OCI-LY7 (cell line): ENCODE measurements at regions not wholly inside any gene's neighbourhood (a gene's known extent, or its start where the extent isn't known, plus 50 kb on each side); places are given as distances from the start of the nearest gene placed in this dataset.

Source experiments
- BruUV-seq: library from RNA; stranded (reverse); fragments of 400-500 nt; replicated peaks from 2 replicates; lab custom pipeline; 2021; lab: Mats Ljungman, UMichigan
- CTCF ChIA-PET: fragments of 300-600 bp; sonication (Branson Sonifier 250); formaldehyde crosslinking; loops from one replicate; lab custom pipeline; 2022; ENCODE audit warnings: antibody characterized with exemption; ENCODE audit not compliant: unreplicated experiment; lab: Charles Lee
- POLR2A ChIA-PET: fragments of 300-600 bp; sonication (Branson Sonifier 250); formaldehyde crosslinking; loops from one replicate; lab custom pipeline; 2022; ENCODE audit warnings: antibody characterized with exemption; lab: Charles Lee
- DNase-seq: peaks from one replicate; pipeline ENCODE4 v3.0.0-alpha.2; 2015; ENCODE audit warnings: low spot score
- H2AFZ ChIP-seq: fragments of 200-600 bp; sonication (generic), shearing (Covaris generic); 2 replicates; pipeline ENCODE4 v1.6.1; 2014; ENCODE audit warnings: mild to moderate bottlenecking, antibody characterized with exemption, low read length, moderate library complexity
- H3K27ac ChIP-seq: fragments of 200-600 bp; sonication (generic); 2 replicates; pipeline ENCODE4 v1.5.1; 2014; ENCODE audit warnings: mixed run types, low read depth, mild to moderate bottlenecking, moderate library complexity, low read length, inconsistent platforms; ENCODE audit not compliant: poor library complexity, severe bottlenecking
- H3K36me3 ChIP-seq: fragments of 200-600 bp; sonication (generic); 2 replicates; pipeline ENCODE4 v1.6.1; 2014; ENCODE audit warnings: mild to moderate bottlenecking, antibody characterized with exemption, low read length, moderate library complexity, mixed read lengths; ENCODE audit not compliant: insufficient read depth
- H3K4me1 ChIP-seq: fragments of 200-600 bp; sonication (generic); 2 replicates; pipeline ENCODE4 v1.5.1; 2014; ENCODE audit warnings: mild to moderate bottlenecking, low read length; ENCODE audit not compliant: insufficient read depth, poor library complexity, severe bottlenecking
- H3K4me2 ChIP-seq: fragments of 200-600 bp; sonication (generic); 2 replicates; pipeline ENCODE4 v1.6.1; 2014; ENCODE audit warnings: mild to moderate bottlenecking, low read length
- H3K4me3 ChIP-seq: fragments of 200-600 bp; sonication (generic); 2 replicates; pipeline ENCODE4 v1.5.1; 2014; ENCODE audit warnings: mild to moderate bottlenecking, low read depth, low read length; ENCODE audit not compliant: poor library complexity, severe bottlenecking
- H3K79me2 ChIP-seq: fragments of 200-600 bp; sonication (generic); 2 replicates; pipeline ENCODE4 v1.6.1; 2016; ENCODE audit warnings: low read depth, mild to moderate bottlenecking, low read length, moderate library complexity, mixed read lengths; ENCODE audit not compliant: insufficient read depth
- H3K9me2 ChIP-seq: fragments of 200-600 bp; sonication (generic); 2 replicates; pipeline ENCODE4 v1.6.1; 2016; ENCODE audit warnings: mild to moderate bottlenecking, low read length, mixed read lengths; ENCODE audit not compliant: insufficient read depth
- H3K9me3 ChIP-seq: fragments of 200-600 bp; sonication (generic); 2 replicates; pipeline ENCODE4 v1.6.1; 2014; ENCODE audit warnings: mild to moderate bottlenecking, mixed run types, low read length, mixed read lengths
- H4K20me1 ChIP-seq: fragments of 200-600 bp; sonication (generic); 2 replicates; pipeline ENCODE4 v1.6.1; 2014; ENCODE audit warnings: mild to moderate bottlenecking, antibody characterized with exemption, low read length, moderate library complexity, mixed read lengths; ENCODE audit not compliant: insufficient read depth
- CTCF ChIP-seq: fragments of 200-600 bp; sonication (generic); conservative IDR thresholded peaks from 2 replicates; pipeline ENCODE4 v1.5.1; 2014; ENCODE audit warnings: mild to moderate bottlenecking, antibody characterized with exemption, low read length, moderate library complexity, mixed read lengths
- EZH2phosphoT487 ChIP-seq: fragments of 200-600 bp; sonication (generic); IDR thresholded peaks from 2 replicates; pipeline ENCODE4 v1.6.1; 2018; ENCODE audit warnings: low read depth, borderline replicate concordance, mild to moderate bottlenecking, mixed run types, antibody characterized with exemption, low read length, moderate library complexity, mixed read lengths
- intact Hi-C: fragments of 100-400 bp; cut with micrococcal nuclease; formaldehyde crosslinking; loops from one replicate; pipeline ENCODE4 v1.10.0; 2022; ENCODE audit not compliant: unreplicated experiment

- CTCF ChIA-PET = interaction anchor here (1.1 to 1.6 kb wide), 2 partner anchors 60 to 1046 kb away, joined by 4 read pairs; no protein-coding TSS in a partner anchor
- no TSS peak for BruUV-seq
Observed at GRCh38 chr12:18139989-18140596, 50.1 kb upstream of the RERGL start.

More at GRCh38 chr12:18139989-18140596, 50.1 kb upstream of the RERGL start:
- peak; percentile 68 for DNase-seq
- Histone ChIP-seq H3K79me2 (no peaks in the 10 kb centered on the region), H3K27ac (peak overlapping the region; percentile 88), H3K9me2 (no peaks in the 10 kb centered on the region), H3K4me1 (peaks cover 35% of the 10 kb centered on the region), H3K36me3 (no peaks in the 10 kb centered on the region), H3K9me3 (no peaks in the 10 kb centered on the region), H3K4me2 (peak overlapping the region; percentile 67), H2AFZ (peak overlapping the region; percentile 99), H3K4me3 (peak overlapping the region; percentile 34), H4K20me1 (no peaks in the 10 kb centered on the region)
- intact Hi-C loops = loop anchor here (1.0 to 5.0 kb wide), 5 partner anchors 39 to 1149 kb away; no protein-coding TSS in a partner anchor
- POLR2A ChIA-PET = interaction anchor here (0.7 to 1.7 kb wide), 12 partner anchors 11 to 179 kb away, joined by 3 to 10 read pairs (median 4); no protein-coding TSS in a partner anchor
- TF ChIP-seq EZH2phosphoT487 (no peak), CTCF (peak; percentile 93)
